GM19395 (cell line): ENCODE measurements at regions not wholly inside any gene's neighbourhood (a gene's known extent, or its start where the extent isn't known, plus 50 kb on each side); places are given as distances from the start of the nearest gene placed in this dataset.

Experiments
- ATAC-seq: cut with Tn5 transposase; IDR thresholded peaks from one replicate; pipeline ENCODE4 v1.9.1; 2021; ENCODE audit warnings: mild to moderate bottlenecking, moderate library complexity; ENCODE audit not compliant: unreplicated experiment

DNA sequence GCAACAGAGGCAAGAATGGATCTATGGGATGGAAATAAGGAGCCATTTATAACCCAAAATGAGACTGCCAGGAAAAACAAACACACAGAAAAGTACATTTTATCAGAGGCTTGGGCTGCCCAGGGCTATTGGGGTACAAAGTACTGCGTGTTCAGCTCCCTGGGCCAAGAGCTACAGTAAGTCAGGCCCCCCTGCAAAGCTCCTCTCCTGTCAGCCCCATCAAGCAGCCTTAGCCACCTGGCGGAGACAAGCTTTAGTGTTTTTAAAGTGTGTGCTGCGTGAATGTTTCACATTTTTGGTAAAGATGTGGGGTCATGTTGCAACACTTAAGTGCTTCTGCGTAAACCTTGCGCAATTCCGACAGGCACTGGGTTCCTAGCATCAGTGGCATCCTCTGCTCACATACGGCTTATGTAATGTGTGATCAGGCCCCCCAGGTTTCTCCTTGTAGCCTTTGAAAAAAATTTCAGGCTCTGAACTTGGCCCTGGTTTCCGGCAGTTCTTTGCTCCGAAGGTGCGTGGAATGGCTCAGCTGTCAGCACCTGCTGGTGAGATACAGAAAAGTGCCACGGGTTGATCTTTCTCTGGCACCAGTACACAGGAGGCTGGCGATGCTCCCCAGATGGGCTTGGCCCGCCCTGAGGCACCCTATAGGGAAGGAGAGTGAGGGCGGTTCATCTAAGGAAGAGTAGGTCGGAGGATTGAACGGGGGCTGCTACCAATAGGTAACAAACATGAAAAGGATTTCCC lies 198.7 kb upstream of the EEA1 start:
- no peak for ATAC-seq

DNA sequence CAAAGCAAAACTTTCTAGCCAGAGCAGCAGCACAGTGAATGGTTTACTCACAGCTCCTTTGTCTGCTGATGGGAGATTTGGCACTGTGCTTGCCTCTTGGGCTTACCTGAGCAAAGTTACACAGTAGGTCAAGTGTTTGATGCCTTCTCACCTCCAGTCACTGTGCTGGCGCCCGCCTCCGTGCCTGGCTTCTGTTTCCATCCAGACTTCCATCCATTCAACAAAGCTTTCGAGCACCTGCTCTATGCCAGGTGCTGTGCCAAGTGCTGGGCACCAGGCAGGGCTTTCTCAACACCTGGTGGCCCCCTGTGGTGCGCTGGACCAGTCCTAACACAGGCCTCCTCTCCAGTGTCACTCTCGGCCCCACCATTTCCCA lies 199.2 kb upstream of the EEA1 start:
- ATAC-seq, result no peak

- ATAC-seq, result no peak
Observed at GRCh38 chr12:93130366-93131054, 201.4 kb upstream of the EEA1 start.

DNA sequence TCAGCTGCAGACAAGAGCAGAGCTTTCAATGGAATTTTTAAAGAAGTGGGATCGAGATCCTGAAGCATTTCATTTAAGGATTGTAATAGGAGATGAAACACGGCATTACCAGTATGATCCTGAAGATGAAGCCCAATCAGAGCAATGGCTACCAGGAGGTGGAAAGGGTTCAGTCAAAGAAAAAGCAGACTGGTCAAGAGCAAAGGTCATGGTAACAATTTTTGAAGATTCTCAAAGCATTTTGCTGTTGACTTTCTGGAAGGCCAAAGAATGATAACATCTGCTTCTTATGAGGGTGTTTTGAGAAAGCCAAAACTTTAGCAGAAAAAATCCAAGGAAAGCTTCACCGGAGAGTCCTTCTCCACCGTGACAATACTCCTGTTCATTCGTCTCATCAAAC lies 204.3 kb upstream of the EEA1 start:
- ATAC-seq, result no peak

DNA sequence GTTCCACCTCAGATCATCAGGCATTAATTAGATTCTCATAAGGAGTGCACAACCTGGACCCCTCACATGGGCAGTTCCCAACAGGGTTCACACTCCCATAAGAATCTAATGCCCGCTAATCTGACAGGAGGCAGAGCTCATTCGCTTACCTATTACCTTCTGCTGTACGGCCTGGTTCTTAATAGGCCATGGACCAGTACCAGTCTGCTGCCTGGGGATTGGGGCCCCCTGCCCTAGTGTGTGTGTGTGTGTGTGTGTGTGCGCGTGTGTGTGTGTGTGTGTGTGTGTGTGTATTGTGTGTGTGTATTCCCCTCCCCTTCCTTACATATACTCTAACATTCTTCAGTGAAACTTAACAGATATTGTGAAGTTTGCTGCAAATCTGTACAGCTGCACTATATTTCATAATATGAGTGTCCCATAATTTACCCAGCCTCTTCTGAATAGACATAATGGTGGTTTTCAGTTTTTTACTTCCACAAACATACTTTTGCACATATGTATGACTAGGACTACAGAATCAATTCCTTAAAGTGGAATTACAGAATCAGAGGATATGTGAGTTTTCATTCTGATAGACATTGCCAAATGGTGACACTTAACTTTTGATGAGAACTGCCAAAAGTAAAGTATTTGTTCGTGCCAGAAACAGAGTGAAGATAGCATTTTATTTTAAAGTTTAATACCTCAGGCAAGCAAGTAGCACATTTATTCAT lies 205.2 kb upstream of the EEA1 start:
- ATAC-seq, result no peak

DNA sequence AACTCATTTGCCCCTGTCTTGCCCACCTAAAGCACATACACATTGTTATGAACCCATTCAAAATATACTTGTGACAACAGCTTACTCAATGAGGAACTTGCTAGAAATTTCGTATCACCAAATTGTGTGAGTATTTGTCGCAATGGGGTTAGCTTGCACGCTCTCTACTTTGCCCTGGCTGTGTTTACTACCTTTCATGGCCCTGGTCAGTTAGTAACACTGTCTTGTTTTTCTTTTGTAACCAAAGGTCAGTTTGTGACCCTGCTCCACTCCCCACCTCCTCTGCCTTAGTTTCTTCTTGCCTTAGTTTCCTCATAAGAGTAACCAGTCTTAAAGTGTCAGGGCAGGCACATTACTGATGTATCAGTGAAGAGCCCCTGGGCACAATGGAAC lies 205.8 kb upstream of the EEA1 start:
- no peak for ATAC-seq

DNA sequence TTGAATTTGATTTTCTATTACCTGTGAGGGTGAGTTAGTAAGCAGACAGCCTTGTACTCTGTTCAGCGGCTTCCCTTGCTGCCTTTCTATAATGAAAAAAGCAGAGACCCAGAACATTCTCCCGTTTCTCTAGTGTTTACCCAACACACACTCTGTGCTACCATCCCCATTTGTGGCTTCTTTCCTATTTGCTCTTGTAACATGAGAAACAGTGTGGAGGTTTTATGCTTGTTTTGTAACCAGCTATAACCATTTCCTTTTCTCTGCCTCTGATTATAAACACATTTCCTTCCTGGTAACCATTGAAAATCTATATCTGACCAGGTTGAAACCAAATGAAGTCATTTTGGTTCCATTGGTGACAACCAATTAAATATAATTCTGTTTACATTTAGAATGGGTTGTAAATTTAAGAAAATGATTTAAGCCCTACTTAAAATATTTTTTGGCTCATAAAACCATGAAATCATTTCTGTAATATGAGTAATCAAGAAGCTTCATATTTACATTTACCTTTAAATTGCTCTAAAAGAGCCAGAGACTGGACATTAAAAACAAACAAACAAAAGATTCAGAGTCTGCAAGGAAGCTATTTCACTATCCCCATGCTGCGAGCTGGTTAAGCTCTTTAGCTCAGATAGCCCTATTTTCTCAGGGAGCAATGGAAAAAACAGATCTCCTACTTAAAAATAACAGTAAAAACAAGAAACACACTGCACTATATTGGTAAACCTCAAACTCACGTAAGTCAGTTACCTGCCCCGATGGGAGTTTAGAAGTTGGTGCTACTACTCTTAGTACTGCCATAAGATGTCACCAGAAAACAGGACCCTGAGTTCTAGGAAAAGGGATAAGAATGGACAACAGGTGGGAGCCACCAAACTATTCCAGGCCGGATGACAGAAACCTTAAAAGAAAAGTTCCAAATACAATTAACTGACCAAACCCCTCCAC lies 206.5 kb upstream of the EEA1 start:
- peak; percentile 39 for ATAC-seq

GRCh38 chr12:93136253-93137055 lies 207.4 kb upstream of the EEA1 start:
- ATAC-seq, result no peak

- ATAC-seq, result no peak
Observed at GRCh38 chr12:93137656-93138612, 208.8 kb upstream of the EEA1 start.

- peak; percentile 78 for ATAC-seq
Observed at GRCh38 chr12:93139028-93139665, 210.1 kb upstream of the EEA1 start.

- no peak for ATAC-seq
Observed at GRCh38 chr12:93140325-93140724, 211.2 kb upstream of the EEA1 start.

- no peak for ATAC-seq
Observed at GRCh38 chr12:93140801-93141200, 211.7 kb upstream of the EEA1 start.

- no peak for ATAC-seq
Observed at GRCh38 chr12:93142881-93143280, 213.8 kb upstream of the EEA1 start.

GRCh38 chr12:93144109-93144508 lies 215.0 kb upstream of the EEA1 start:
- no peak for ATAC-seq

DNA sequence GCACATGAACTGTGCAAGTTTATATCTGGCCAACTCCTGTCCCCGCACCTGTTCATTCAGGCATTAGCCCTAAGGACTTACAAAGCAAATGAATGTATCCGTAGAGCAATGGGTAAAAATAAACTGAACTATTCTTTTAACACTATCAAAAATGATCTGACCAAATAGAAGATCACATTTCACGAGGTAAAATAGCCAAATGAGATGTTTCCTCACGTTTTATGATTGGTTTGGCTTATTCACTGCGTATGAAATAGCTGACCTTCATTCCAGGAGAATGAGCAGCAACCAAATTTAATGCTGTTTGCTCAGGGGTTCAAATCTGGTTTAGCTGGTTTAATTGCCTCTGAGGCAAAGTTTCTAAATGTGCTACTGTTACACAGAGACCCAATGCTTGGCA lies 216.0 kb upstream of the EEA1 start:
- ATAC-seq, result no peak

- no peak for ATAC-seq
Observed at GRCh38 chr12:93146263-93146939, 217.3 kb upstream of the EEA1 start.

- ATAC-seq, result no peak
Observed at GRCh38 chr12:93146970-93147369, 217.9 kb upstream of the EEA1 start.

DNA sequence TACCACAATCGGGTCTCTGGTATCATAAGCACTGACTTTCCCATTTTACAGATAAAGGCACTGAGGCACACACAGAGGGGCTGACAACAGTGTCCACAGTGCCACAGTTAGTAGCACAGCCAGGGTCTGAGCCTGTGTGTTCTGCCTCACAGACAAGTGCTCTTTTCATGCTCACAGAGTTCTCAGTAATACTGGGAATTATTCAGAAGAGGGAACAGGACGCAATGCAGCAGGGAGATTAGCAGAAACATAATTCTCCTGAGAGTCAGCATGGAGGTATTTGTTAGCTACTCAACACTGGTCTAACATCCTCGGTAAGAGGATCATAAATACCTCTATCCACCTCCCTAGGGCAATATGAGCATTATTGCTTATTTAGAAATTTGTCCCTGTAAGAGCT lies 219.3 kb upstream of the EEA1 start:
- no peak for ATAC-seq
